GM23338 (cell line): ENCODE measurements at regions not wholly inside any gene's neighbourhood (a gene's known extent, or its start where the extent isn't known, plus 50 kb on each side); places are given as distances from the start of the nearest gene placed in this dataset.

Source experiments
- ATAC-seq: fragments of 200-7000 bp; cut with Tn5 transposase; 3 replicates; pipeline ENCODE4 v1.9.1; 2020
- DNase-seq: peaks from one replicate; pipeline ENCODE4 v3.0.0-alpha.2; 2015; ENCODE audit warnings: low spot score
- H2AFZ ChIP-seq: fragments of 200-600 bp; sonication (generic); 2 replicates; pipeline ENCODE4 v1.8.0; 2016; ENCODE audit warnings: antibody characterized with exemption, mild to moderate bottlenecking, moderate library complexity
- H3F3A ChIP-seq: fragments of 200-600 bp; sonication (generic); replicated peaks from 2 replicates; pipeline ENCODE4 v1.8.0; 2017; ENCODE audit warnings: antibody characterized with exemption, mixed run types, low read depth
- H3K27ac ChIP-seq: fragments of 200-600 bp; sonication (generic); 2 replicates; pipeline ENCODE4 v1.6.1; 2016; ENCODE audit warnings: low read depth
- H3K27me3 ChIP-seq: fragments of 200-600 bp; sonication (generic); 2 replicates; pipeline ENCODE4 v1.8.0; 2016; ENCODE audit warnings: mild to moderate bottlenecking, mixed run types, moderate library complexity; ENCODE audit not compliant: insufficient read depth
- H3K36me3 ChIP-seq: fragments of 200-600 bp; sonication (generic); 2 replicates; pipeline ENCODE4 v1.8.0; 2016; ENCODE audit warnings: mild to moderate bottlenecking; ENCODE audit not compliant: insufficient read depth
- H3K4me1 ChIP-seq: fragments of 200-600 bp; sonication (generic); 2 replicates; pipeline ENCODE4 v1.8.0; 2016; ENCODE audit warnings: mild to moderate bottlenecking, moderate library complexity; ENCODE audit not compliant: insufficient read depth
- H3K4me2 ChIP-seq: fragments of 200-600 bp; sonication (generic); 2 replicates; pipeline ENCODE4 v1.7.1; 2017; ENCODE audit warnings: mixed run types
- H3K4me3 ChIP-seq: fragments of 200-600 bp; sonication (generic); 2 replicates; pipeline ENCODE4 v1.6.1; 2016; ENCODE audit warnings: mixed run types
- H3K79me2 ChIP-seq: fragments of 200-600 bp; sonication (generic); replicated peaks from 2 replicates; pipeline ENCODE4 v1.8.0; 2017; ENCODE audit warnings: mild to moderate bottlenecking; ENCODE audit not compliant: insufficient read depth
- H3K9me2 ChIP-seq: fragments of 200-600 bp; sonication (generic); 2 replicates; pipeline ENCODE4 v1.8.0; 2017; ENCODE audit not compliant: insufficient read depth
- H4K20me1 ChIP-seq: fragments of 200-600 bp; sonication (generic); replicated peaks from 2 replicates; pipeline ENCODE4 v1.8.0; 2017; ENCODE audit warnings: mild to moderate bottlenecking; ENCODE audit not compliant: insufficient read depth
- H3K27ac Mint-ChIP-seq: 2 replicates; pipeline ENCODE4 v1.8.0; 2020; ENCODE audit warnings: inconsistent platforms, mild to moderate bottlenecking, moderate library complexity, mixed read lengths
- H3K27me3 Mint-ChIP-seq: 3 replicates; pipeline ENCODE4 v1.8.0; 2022; ENCODE audit warnings: low read depth, mild to moderate bottlenecking, moderate library complexity, mixed read lengths, inconsistent platforms; ENCODE audit not compliant: insufficient read depth, poor library complexity
- H3K36me3 Mint-ChIP-seq: 3 replicates; pipeline ENCODE4 v1.8.0; 2021; ENCODE audit warnings: low read depth, mild to moderate bottlenecking, inconsistent platforms, moderate library complexity, mixed read lengths
- H3K4me1 Mint-ChIP-seq: 3 replicates; pipeline ENCODE4 v1.8.0; 2020; ENCODE audit warnings: mild to moderate bottlenecking, inconsistent platforms, mixed read lengths
- H3K4me3 Mint-ChIP-seq: 3 replicates; pipeline ENCODE4 v1.8.0; 2021; ENCODE audit warnings: moderate library complexity, mild to moderate bottlenecking, inconsistent platforms, mixed read lengths
- H3K9me3 Mint-ChIP-seq: 3 replicates; pipeline ENCODE4 v1.8.0; 2020; ENCODE audit warnings: moderate library complexity, mild to moderate bottlenecking, inconsistent platforms, mixed read lengths
- CREB1 ChIP-seq: fragments of 250-450 bp; sonication (Bioruptor Pico); IDR thresholded peaks from 2 replicates; pipeline ENCODE4 v1.5.0; 2020; ENCODE audit warnings: low read depth, mild to moderate bottlenecking, moderate library complexity
- CTCF ChIP-seq, 2 experiments: fragments of 200-600 bp in 1 of 2; sonication (generic) in 1 of 2; conservative IDR thresholded peaks; 2 replicates each; pipeline versions ENCODE4 v1.5.1 to v1.6.1; 2016 to 2017; ENCODE audit warnings: antibody characterized with exemption in 2 of 2, low read depth in 2 of 2, mild to moderate bottlenecking in 2 of 2, moderate library complexity in 1 of 2
- ETS1 ChIP-seq: IDR thresholded peaks from 2 replicates; pipeline ENCODE4 v1.6.1; 2016; ENCODE audit warnings: antibody characterized with exemption
- EZH2phosphoT487 ChIP-seq: fragments of 200-600 bp; sonication (generic); IDR thresholded peaks from one replicate; pipeline ENCODE4 v1.8.1; 2018; ENCODE audit warnings: antibody characterized with exemption; ENCODE audit not compliant: unreplicated experiment
- JUNB ChIP-seq: IDR thresholded peaks from one replicate; pipeline ENCODE4 v1.6.1; 2016; ENCODE audit warnings: antibody characterized with exemption; ENCODE audit not compliant: unreplicated experiment
- POLR2AphosphoS5 ChIP-seq: IDR thresholded peaks from 2 replicates; pipeline ENCODE4 v1.6.1; 2016; ENCODE audit warnings: antibody characterized with exemption, low read depth
- REST ChIP-seq: IDR thresholded peaks from one replicate; pipeline ENCODE4 v1.6.1; 2018; ENCODE audit warnings: antibody characterized with exemption; ENCODE audit not compliant: unreplicated experiment
- ZNF114 ChIP-seq: fragments of 250-450 bp; sonication (Bioruptor Pico); IDR thresholded peaks from 2 replicates; pipeline ENCODE4 v1.5.0; 2020; ENCODE audit warnings: mild to moderate bottlenecking, moderate library complexity
- ZNF331 ChIP-seq: fragments of 250-450 bp; sonication (Bioruptor Pico); IDR thresholded peaks from 2 replicates; pipeline ENCODE4 v1.5.0; 2020; ENCODE audit warnings: low read depth, mild to moderate bottlenecking, moderate library complexity

- DNase-seq (no peak), ATAC-seq (no peak)
- Histone ChIP-seq H3F3A (no peaks in the 10 kb centered on the region), H2AFZ (no peak overlapping the region), H3K27me3 (no peaks in the 10 kb centered on the region), H3K36me3 (no peaks in the 10 kb centered on the region), H3K4me2 (no peak overlapping the region), H4K20me1 (no peaks in the 10 kb centered on the region), H3K9me2 (no peaks in the 10 kb centered on the region), H3K79me2 (no peaks in the 10 kb centered on the region), H3K4me3 (no peak overlapping the region), H3K27ac (no peak overlapping the region), H3K4me1 (no peaks in the 10 kb centered on the region)
- Mint-ChIP-seq H3K9me3 (no peaks in the 10 kb centered on the region; the same call in 2 of the 3 replicates), H3K36me3 (no peaks in the 10 kb centered on the region), H3K4me1 (peaks cover 5% of the 10 kb centered on the region; the same call in 2 of the 3 replicates), H3K4me3 (no peak overlapping the region), H3K27me3 (peaks cover 7% of the 10 kb centered on the region), H3K27ac (no peak overlapping the region)
- TF ChIP-seq EZH2phosphoT487 (no peak), CTCF (conservative IDR thresholded peaks at IDR 0.05; ENCODE audit: low read depth in 2 of 2) (no peak), ZNF114 (CRISPR knock-in tag) (no peak), JUNB (no peak), REST (no peak), POLR2AphosphoS5 (no peak)
Observed at GRCh38 chr3:66729687-66730393, 229.0 kb upstream of the LRIG1 start.

- peaks cover 4% of the 10 kb centered on the region; the same call in 2 of the 3 replicates for H3K4me1 Mint-ChIP-seq
- no peak for DNase-seq
- H3K9me3 Mint-ChIP-seq, result no peaks in the 10 kb centered on the region
- H3K4me3 Mint-ChIP-seq, result no peak overlapping the region
- peaks cover 4% of the 10 kb centered on the region for H3K27me3 Mint-ChIP-seq
- Histone ChIP-seq H3K4me1 (no peaks in the 10 kb centered on the region), H3K27ac (no peak overlapping the region), H3K36me3 (no peaks in the 10 kb centered on the region), H4K20me1 (no peaks in the 10 kb centered on the region), H3K9me2 (peaks cover 6% of the 10 kb centered on the region; the same call in 1 of the 2 replicates), H2AFZ (no peak overlapping the region), H3K79me2 (no peaks in the 10 kb centered on the region), H3K4me2 (no peak overlapping the region), H3K4me3 (no peak overlapping the region), H3F3A (no peaks in the 10 kb centered on the region), H3K27me3 (no peaks in the 10 kb centered on the region)
- ATAC-seq, result no peak
- H3K36me3 Mint-ChIP-seq, result no peaks in the 10 kb centered on the region
- H3K27ac Mint-ChIP-seq, result no peak overlapping the region
- TF ChIP-seq POLR2AphosphoS5 (no peak), REST (no peak), ETS1 (no peak), JUNB (no peak), CREB1 (CRISPR knock-in tag) (no peak), CTCF (conservative IDR thresholded peaks at IDR 0.05; ENCODE audit: low read depth in 2 of 2) (no peak), EZH2phosphoT487 (no peak), ZNF331 (CRISPR knock-in tag) (no peak)
Observed at GRCh38 chr3:66738625-66739365, 238.0 kb upstream of the LRIG1 start.
